Aorta (tissue), 5 donors: ENCODE measurements at regions not wholly inside any gene's neighbourhood (a gene's known extent, or its start where the extent isn't known, plus 50 kb on each side); places are given as distances from the start of the nearest gene placed in this dataset.
"Not testable (repeated sequence)": the region's sequence is repeated elsewhere in the genome, so short reads cannot be mapped to it uniquely, and the experiment has no call there.

ENCODE experiments used
- ATAC-seq: fragments of 200-7000 bp; cut with Tn5 transposase; one replicate; pipeline ENCODE4 v1.9.1; 2022; ENCODE audit warnings: moderate library complexity; ENCODE audit not compliant: low FRiP score
- DNase-seq, 2 donors: peaks; one replicate each; pipeline ENCODE4 v3.0.0-alpha.2; 2020
- H3K27ac ChIP-seq, 2 donors: one replicate each; pipeline ENCODE4 v1.5.1; 2013; ENCODE audit warnings: low read length in 2 of 2, mild to moderate bottlenecking in 2 of 2, moderate library complexity in 2 of 2, control low read depth in 1 of 2, inconsistent platforms in 1 of 2, low read depth in 1 of 2
- H3K27me3 ChIP-seq, 2 donors: one replicate each; pipeline ENCODE4 v1.6.1; 2013; ENCODE audit warnings: control low read depth in 1 of 2, low read length in 1 of 2, mild to moderate bottlenecking in 1 of 2, moderate library complexity in 1 of 2; ENCODE audit not compliant: insufficient read depth in 2 of 2, control insufficient read depth in 1 of 2
- H3K36me3 ChIP-seq, 2 donors: one replicate each; pipeline ENCODE4 v1.6.1; 2013; ENCODE audit warnings: control low read depth in 1 of 2, low read length in 1 of 2, mild to moderate bottlenecking in 1 of 2; ENCODE audit not compliant: insufficient read depth in 2 of 2, control insufficient read depth in 1 of 2
- H3K4me1 ChIP-seq, 2 donors: one replicate each; pipeline ENCODE4 v1.6.1; 2013; ENCODE audit warnings: low read length in 2 of 2, control low read depth in 1 of 2, mild to moderate bottlenecking in 1 of 2, moderate library complexity in 1 of 2; ENCODE audit not compliant: insufficient read depth in 2 of 2, control insufficient read depth in 1 of 2
- H3K4me3 ChIP-seq, 2 donors: one replicate each; pipeline ENCODE4 v1.5.1; 2013; ENCODE audit warnings: low read length in 2 of 2, control low read depth in 1 of 2, mild to moderate bottlenecking in 1 of 2
- H3K9me3 ChIP-seq: one replicate; pipeline ENCODE4 v1.6.1; 2013; ENCODE audit warnings: mild to moderate bottlenecking, low read length; ENCODE audit not compliant: control insufficient read depth
- WGBS, 2 donors: extraction: QIAGEN DNeasy Blood & Tissue Kit; methylation state at CpG; one replicate each; pipeline ENCODE4 v1.1.7; 2013; 5-methylcytosine and 5-hydroxymethylcytosine counted together
- intact Hi-C, 2 donors: fragments of 100-400 bp; cut with DNase I; formaldehyde crosslinking; loops; one replicate each; pipeline versions ENCODE4 v1.14.2 to v1.15.0; 2022
- donor health status: healthy with polysubstance abuse.
- donor health status: Bipolar disorder and iron deficiency.
- donor health status: DM: no; HTN: no; CAD: no.
- donor health status: DM: no; HTN: no; CAD: no.
- donor health status: DM: yes; HTN: yes; CAD: no.

DNA sequence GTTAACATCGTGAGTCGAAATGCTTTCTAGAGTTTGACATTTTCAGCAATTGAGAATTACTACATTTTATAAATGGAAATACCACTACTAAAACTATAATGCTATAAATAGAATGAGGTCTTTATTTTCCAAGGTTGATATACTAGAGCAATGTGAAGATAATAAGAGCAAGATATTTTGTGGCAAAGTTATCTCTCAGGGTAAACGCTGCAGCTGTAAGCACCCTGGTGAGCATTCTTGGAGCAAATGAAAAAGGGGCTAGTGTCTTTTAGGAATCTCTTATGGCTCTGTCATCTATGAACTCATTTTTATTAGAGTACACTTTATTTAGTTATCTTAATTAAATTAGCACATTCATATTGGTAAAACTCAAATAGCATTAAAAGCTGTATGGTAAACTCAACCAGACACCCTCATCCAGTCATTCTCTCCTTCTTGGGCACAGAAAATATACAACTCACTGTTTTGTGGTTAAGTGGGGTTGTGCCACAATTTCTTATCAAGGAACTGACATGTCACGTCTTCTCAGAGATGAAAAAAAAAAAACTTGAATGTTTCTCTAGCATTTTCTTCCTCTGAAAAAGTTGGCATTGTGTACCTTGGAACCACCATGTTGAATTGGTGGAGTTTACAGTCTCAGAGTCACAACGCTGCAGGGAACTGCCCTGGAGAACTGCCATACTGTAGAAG, 289.5 kb upstream of the PFKP start:
- ATAC-seq (no peak), DNase-seq (no peak)
- 46 to 49% methylated on average over 5 of the region's 5 CpGs for WGBS, 2 donors
- Histone ChIP-seq H3K4me1 (no peaks in the 10 kb centered on the region), H3K36me3 (no peaks in the 10 kb centered on the region), H3K9me3 (peaks cover 6% of the 10 kb centered on the region), H3K27ac (no peak overlapping the region), H3K4me3 (no peak overlapping the region), H3K27me3 (no peaks in the 10 kb centered on the region)
- intact Hi-C loops, result no loop called here

DNA sequence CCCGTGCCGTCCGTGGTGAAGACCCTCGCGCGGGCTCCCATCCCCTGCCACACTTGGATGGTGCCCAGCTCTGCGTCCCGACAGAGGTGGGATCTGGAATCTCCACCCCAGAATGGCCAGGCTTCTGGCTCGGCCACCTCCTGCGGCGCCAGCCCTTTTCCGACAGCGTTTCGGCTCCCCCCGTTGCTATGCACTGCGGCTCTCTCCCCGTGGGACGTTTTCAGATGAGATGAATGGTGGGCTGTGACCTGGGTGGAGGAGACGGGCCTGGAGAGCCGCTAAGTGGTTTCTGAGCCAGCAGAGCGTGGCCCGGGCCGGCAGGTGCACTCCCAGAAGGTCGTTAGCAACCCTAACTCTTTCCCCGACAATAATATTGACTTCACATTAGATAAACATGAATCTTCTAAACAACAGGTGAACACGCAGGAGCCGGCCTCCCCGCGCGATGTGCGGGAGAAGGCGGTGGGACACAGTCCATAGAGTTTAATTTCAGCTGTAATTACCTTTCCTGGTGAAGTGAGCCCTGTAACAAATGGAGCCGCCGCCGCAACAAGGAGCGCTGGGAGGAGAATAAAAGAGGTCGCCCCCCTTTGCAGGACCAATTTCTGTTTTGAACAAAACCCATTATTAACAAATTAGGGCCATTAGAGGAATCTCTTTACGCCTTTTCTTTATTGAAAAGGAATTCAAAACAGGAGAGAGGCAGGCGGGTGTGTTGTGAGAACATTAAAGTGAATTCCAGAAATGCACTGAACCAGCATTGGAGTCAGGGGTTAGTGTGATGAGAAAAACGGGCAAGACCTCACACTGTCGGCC, 294.3 kb upstream of the PFKP start:
- intact Hi-C loops, result no loop called here
- ATAC-seq (no peak), DNase-seq (no peak)
- no peaks in the 10 kb centered on the region for H3K27me3 ChIP-seq
- H3K27ac ChIP-seq, result no peak overlapping the region
- H3K36me3 ChIP-seq, result no peaks in the 10 kb centered on the region
- peaks cover 4% of the 10 kb centered on the region for H3K9me3 ChIP-seq
- no peak overlapping the region for H3K4me3 ChIP-seq
- WGBS, 2 donors, result 57 to 72% methylated on average over 41 of the region's 41 CpGs
- H3K4me1 ChIP-seq, result no peaks in the 10 kb centered on the region

DNA sequence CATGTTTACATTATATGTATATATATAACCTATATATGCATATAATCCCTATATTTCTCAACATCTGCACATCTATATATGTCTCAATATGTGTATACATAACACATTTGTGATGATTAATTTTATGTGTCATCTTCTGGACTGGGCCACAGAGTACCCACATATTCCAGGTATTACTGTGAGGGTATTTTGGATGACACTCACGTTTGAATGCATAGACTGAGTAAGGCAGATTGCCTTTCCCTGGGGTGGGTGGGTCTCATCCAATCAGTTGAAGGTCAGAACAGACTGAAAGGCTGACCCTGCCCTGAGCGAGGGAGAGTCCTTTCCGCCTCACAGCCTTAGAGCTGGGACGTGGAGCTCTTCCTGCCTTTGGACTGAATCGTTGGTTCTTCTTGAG, 295.2 kb upstream of the PFKP start:
- Histone ChIP-seq H3K27me3 (no peaks in the 10 kb centered on the region), H3K9me3 (peaks cover 4% of the 10 kb centered on the region), H3K4me3 (no peak overlapping the region), H3K27ac (no peak overlapping the region), H3K4me1 (no peaks in the 10 kb centered on the region), H3K36me3 (no peaks in the 10 kb centered on the region)
- 83 to 84% methylated on average over 5 of the region's 5 CpGs for WGBS, 2 donors
- no peak for DNase-seq
- intact Hi-C loops, result no loop called here
- ATAC-seq, result no peak

DNA sequence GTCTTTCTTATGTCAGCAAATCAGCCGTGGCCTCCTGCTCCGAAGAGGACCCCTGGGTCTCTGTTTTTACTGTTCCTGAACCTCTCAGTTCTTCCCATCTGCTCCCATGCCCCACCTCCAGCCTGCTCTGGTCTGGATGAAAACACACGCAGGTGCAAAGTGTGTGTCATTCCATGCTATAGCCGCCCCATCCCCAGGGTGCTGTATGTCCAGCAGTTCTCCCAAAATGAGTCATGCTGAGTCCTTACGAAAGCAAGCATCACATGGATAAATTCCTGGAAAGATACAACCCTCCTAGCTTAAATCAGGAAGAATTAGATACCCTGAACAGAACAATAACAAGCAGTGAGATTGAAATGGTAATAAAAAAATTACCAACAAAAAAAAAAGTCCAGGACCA, 300.1 kb upstream of the PFKP start:
- H3K36me3 ChIP-seq, H3K27me3 ChIP-seq, H3K9me3 ChIP-seq, H3K4me3 ChIP-seq, H3K27ac ChIP-seq, H3K4me1 ChIP-seq, intact Hi-C loops, DNase-seq, ATAC-seq: not testable (repeated sequence)
- WGBS, 2 donors, result 66 to 67% methylated on average over 5 of the region's 5 CpGs

DNA sequence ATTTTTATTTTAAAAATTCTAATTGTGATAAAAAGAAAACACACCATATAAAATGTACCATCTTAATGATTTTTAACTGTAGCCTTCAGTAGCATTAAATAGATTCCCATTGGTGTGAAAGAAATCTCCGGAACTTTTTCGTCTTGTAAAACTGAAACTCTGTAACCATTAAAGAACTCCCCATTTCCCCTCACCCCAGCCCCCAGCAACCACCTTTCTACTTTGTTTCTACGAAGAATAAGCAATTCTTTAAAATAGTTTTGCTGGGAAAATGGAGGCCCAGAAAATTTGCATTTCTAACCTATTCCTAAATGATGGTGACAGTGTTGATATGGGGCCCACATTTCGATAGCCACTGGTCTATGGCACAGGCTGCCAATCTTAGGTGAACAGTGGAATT, 305.4 kb upstream of the PFKP start:
- 83 to 88% methylated on average over 4 of the region's 4 CpGs for WGBS, 2 donors
- no peaks in the 10 kb centered on the region for H3K4me1 ChIP-seq
- DNase-seq (no peak), ATAC-seq (no peak)
- H3K27me3 ChIP-seq, result no peaks in the 10 kb centered on the region
- H3K9me3 ChIP-seq, result peaks cover 2% of the 10 kb centered on the region
- H3K36me3 ChIP-seq, result no peaks in the 10 kb centered on the region
- intact Hi-C loops, result no loop called here
- H3K4me3 ChIP-seq, result no peak overlapping the region
- no peak overlapping the region for H3K27ac ChIP-seq

DNA sequence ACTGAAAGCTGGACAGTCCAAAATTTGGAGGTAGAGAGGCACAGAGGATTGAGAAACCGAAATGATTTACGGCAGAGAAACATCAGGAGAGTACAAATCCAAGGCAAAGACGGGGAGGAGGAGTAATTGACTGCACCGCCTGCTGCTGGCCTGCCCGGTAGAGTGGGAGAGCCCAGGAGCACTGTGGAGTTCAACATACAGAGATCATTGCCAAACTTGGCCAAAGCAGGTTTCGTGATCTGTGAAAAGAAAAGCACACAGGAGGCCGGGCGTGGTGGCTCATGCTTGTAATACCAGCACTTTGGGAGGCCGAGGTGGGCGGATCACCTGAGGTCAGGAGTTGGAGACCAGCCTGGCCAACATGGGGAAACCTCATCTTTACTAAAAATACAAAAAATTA, 306.0 kb upstream of the PFKP start:
- no peaks in the 10 kb centered on the region for H3K36me3 ChIP-seq
- intact Hi-C loops, result no loop called here
- DNase-seq, result no peak
- no peak for ATAC-seq
- H3K27ac ChIP-seq, result no peak overlapping the region
- no peak overlapping the region for H3K4me3 ChIP-seq
- WGBS, 2 donors, result 84 to 86% methylated on average over 10 of the region's 10 CpGs
- no peaks in the 10 kb centered on the region for H3K27me3 ChIP-seq
- H3K9me3 ChIP-seq, result peaks cover 2% of the 10 kb centered on the region
- no peaks in the 10 kb centered on the region for H3K4me1 ChIP-seq

DNA sequence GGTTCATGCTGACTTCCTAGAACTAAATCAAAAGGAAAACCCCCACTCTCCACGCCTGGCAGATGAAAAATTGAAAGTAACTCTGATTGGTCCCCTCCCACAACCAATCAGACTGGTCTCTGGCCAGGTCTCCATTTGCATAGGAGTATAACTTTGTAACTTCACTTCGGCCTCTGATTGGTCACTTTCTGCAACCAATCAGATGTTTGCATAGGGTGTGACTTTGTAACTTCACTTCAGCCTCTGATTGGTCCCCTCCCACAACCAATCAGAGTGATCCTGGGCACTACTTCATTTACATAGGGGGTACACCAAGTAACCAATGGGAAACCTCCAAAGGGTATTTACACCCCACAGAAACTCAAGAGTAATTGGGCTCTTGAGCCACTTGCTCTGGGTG, 306.6 kb upstream of the PFKP start:
- H3K9me3 ChIP-seq, result peaks cover 2% of the 10 kb centered on the region
- 79 to 81% methylated on average over 2 of the region's 2 CpGs for WGBS, 2 donors

DNA sequence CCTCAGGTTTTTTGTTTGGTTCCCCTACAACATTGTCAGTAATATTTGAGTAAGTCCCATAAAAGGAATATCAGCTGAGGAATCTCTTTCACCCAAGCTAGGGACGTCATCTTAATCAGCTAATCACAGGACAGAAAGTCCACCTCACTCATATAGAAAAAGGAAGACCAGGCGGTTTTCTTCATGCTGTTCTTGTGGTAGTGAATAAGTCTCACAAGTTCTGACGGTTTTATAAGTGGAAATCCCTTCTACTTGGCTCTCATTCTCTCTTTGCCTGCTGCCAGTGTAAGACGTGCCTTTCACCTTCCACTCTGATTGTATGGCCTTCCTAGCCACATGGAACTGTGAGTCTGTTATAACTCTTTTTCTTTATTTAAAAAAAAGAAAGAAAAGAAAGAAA, 308.1 kb upstream of the PFKP start:
- DNase-seq, result no peak
- WGBS, 2 donors, result 16 to 25% methylated on average over 4 of the region's 4 CpGs
- no peaks in the 10 kb centered on the region for H3K36me3 ChIP-seq
- no peak overlapping the region for H3K4me3 ChIP-seq
- H3K9me3 ChIP-seq, result peaks cover 2% of the 10 kb centered on the region
- H3K27me3 ChIP-seq, result no peaks in the 10 kb centered on the region
- intact Hi-C loops, result no loop called here
- no peaks in the 10 kb centered on the region for H3K4me1 ChIP-seq
- no peak overlapping the region for H3K27ac ChIP-seq
- ATAC-seq, result no peak

More for the DNA sequence above, 306.6 kb upstream of the PFKP start:
- DNase-seq (no peak), ATAC-seq (no peak)
- Histone ChIP-seq H3K27me3 (no peaks in the 10 kb centered on the region), H3K27ac (no peak overlapping the region), H3K4me3 (no peak overlapping the region), H3K4me1 (no peaks in the 10 kb centered on the region), H3K36me3 (no peaks in the 10 kb centered on the region)
- intact Hi-C loops, result no loop called here

DNA sequence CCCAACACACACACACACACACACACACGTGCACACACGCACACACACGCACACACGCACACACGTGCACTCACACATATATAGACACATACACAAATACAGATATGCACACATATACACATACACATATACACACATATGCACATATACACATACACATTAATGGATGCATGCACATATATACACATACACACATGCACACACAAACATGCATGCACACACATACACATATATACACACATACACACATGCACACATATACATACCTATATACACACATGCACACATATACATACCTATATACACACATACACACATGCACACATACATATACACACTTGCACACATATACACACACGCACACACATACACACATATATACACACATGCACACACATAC, 312.4 kb upstream of the PFKP start:
- Histone ChIP-seq H3K27me3 (no peaks in the 10 kb centered on the region), H3K36me3 (no peaks in the 10 kb centered on the region), H3K4me3 (no peak overlapping the region), H3K27ac (no peak overlapping the region), H3K9me3 (no peaks in the 10 kb centered on the region), H3K4me1 (no peaks in the 10 kb centered on the region)
- WGBS, 2 donors, result 68 to 75% methylated on average over 6 of the region's 6 CpGs
- intact Hi-C loops, result no loop called here
- no peak for DNase-seq
- no peak for ATAC-seq
